ENCODE measurements at regions not wholly inside any gene's neighbourhood (a gene's known extent, or its start where the extent isn't known, plus 50 kb on each side); places are given as distances from the start of the nearest gene placed in this dataset.

DNA sequence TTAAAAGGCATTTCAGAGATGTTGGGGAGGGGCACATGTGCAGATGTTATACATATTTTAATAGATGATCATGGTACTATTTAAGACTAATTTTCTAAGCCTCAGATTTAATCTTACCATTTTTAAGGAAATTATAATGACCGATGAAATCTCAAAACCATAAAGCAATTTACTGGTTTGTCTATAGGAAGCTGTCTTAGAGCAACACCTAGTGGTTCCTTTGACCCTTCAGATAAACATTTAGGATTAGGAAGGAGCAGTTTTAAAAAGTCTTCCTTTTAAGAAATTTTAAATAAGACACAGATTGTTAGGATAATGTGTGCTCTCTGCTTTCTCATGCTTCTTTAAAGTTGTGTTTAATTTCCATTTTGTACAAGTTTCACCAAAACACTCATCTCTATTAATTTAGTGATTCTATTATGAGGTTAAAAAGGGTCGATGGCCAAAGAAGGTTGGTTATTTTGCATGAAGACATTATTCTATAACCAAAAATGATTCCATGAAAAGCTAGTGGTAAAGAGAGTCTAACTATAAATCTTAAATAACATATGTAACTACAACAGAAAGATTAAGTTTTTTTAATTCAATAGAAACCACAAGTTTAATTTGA is 376.4 kb downstream of the HACE1 start:
- WGBS, 2 donors, result 9 to 13% methylated on average over 2 of the region's 2 CpGs
- H3K27ac ChIP-seq, result no peak overlapping the region
- no peak overlapping the region for H3K4me3 ChIP-seq
- no peaks in the 10 kb centered on the region for H3K36me3 ChIP-seq
- no peak for DNase-seq (ENCODE audit: low spot score in 2 of 2)
- no peaks in the 10 kb centered on the region for H3K4me1 ChIP-seq
- H3K9me3 ChIP-seq, result no peaks in the 10 kb centered on the region
- TF ChIP-seq POLR2A (IDR thresholded peaks at IDR 0.05) (no peak), CTCF (IDR thresholded peaks at IDR 0.05) (peak in 1 of 5 experiments; percentile 12)
- H3K27me3 ChIP-seq, result no peaks in the 10 kb centered on the region

GRCh38 chr6:104477569-104477968 is 382.1 kb downstream of the HACE1 start:
- Histone ChIP-seq H3K9me3 (no peaks in the 10 kb centered on the region), H3K36me3 (no peaks in the 10 kb centered on the region), H3K27me3 (no peaks in the 10 kb centered on the region), H3K27ac (no peak overlapping the region), H3K4me1 (no peaks in the 10 kb centered on the region), H3K4me3 (no peak overlapping the region)
- TF ChIP-seq POLR2A (IDR thresholded peaks at IDR 0.05), result no peak
- TF ChIP-seq EP300 (IDR thresholded peaks at IDR 0.05), result no peak
- no peak for TF ChIP-seq CTCF (IDR thresholded peaks at IDR 0.05)
- WGBS, 2 donors, result 48 to 60% methylated on average over 2 of the region's 2 CpGs
- no peak for DNase-seq (ENCODE audit: low spot score in 2 of 2)

GRCh38 chr6:104473021-104473429 is 386.7 kb downstream of the HACE1 start:
- TF ChIP-seq CTCF (IDR thresholded peaks at IDR 0.05) (no peak), POLR2A (IDR thresholded peaks at IDR 0.05) (no peak), EP300 (IDR thresholded peaks at IDR 0.05) (no peak)
- no peak overlapping the region for H3K27ac ChIP-seq
- H3K27me3 ChIP-seq, result no peaks in the 10 kb centered on the region
- no peaks in the 10 kb centered on the region for H3K4me1 ChIP-seq
- 52 to 53% methylated on average over 4 of the region's 4 CpGs for WGBS, 2 donors
- DNase-seq (ENCODE audit: low spot score in 2 of 2), result no peak
- no peaks in the 10 kb centered on the region for H3K9me3 ChIP-seq
- H3K4me3 ChIP-seq, result no peak overlapping the region
- H3K36me3 ChIP-seq, result no peaks in the 10 kb centered on the region

GRCh38 chr6:104472021-104472901 is 387.5 kb downstream of the HACE1 start:
- Histone ChIP-seq H3K36me3 (no peaks in the 10 kb centered on the region), H3K4me1 (no peaks in the 10 kb centered on the region), H3K27me3 (no peaks in the 10 kb centered on the region), H3K4me3 (no peak overlapping the region), H3K27ac (no peak overlapping the region), H3K9me3 (no peaks in the 10 kb centered on the region)
- DNase-seq (ENCODE audit: low spot score in 2 of 2), result no peak
- no peak for TF ChIP-seq EP300 (IDR thresholded peaks at IDR 0.05)
- TF ChIP-seq CTCF (IDR thresholded peaks at IDR 0.05), result no peak
- no peak for TF ChIP-seq POLR2A (IDR thresholded peaks at IDR 0.05)
- WGBS, 2 donors, result 63 to 66% methylated on average over 9 of the region's 9 CpGs

GRCh38 chr6:104466306-104466705 is 393.4 kb downstream of the HACE1 start:
- H3K9me3 ChIP-seq, result no peaks in the 10 kb centered on the region
- no peak for DNase-seq (ENCODE audit: low spot score in 2 of 2)
- H3K4me3 ChIP-seq, result no peak overlapping the region
- TF ChIP-seq POLR2A (IDR thresholded peaks at IDR 0.05), result no peak
- no peak for TF ChIP-seq EP300 (IDR thresholded peaks at IDR 0.05)
- no peak for TF ChIP-seq CTCF (IDR thresholded peaks at IDR 0.05)
- H3K27me3 ChIP-seq, result no peaks in the 10 kb centered on the region
- H3K36me3 ChIP-seq, result no peaks in the 10 kb centered on the region
- H3K4me1 ChIP-seq, result no peaks in the 10 kb centered on the region
- no peak overlapping the region for H3K27ac ChIP-seq

Measured in tibial nerve (tissue), 4 donors.